GM23338 (cell line): ENCODE measurements at regions not wholly inside any gene's neighbourhood (a gene's known extent, or its start where the extent isn't known, plus 50 kb on each side); places are given as distances from the start of the nearest gene placed in this dataset.

ENCODE experiments used
- CTCF ChIP-seq, 2 experiments: fragments of 200-600 bp in 1 of 2; sonication (generic) in 1 of 2; conservative IDR thresholded peaks; 2 replicates each; pipeline versions ENCODE4 v1.5.1 to v1.6.1; 2016 to 2017; ENCODE audit warnings: antibody characterized with exemption in 2 of 2, low read depth in 2 of 2, mild to moderate bottlenecking in 2 of 2, moderate library complexity in 1 of 2
- EZH2 ChIP-seq: fragments of 200-600 bp; sonication (generic); IDR thresholded peaks from one replicate; pipeline ENCODE4 v1.8.0; 2017; ENCODE audit warnings: antibody characterized with exemption, mild to moderate bottlenecking, low read depth; ENCODE audit not compliant: unreplicated experiment
- POLR2AphosphoS5 ChIP-seq: IDR thresholded peaks from 2 replicates; pipeline ENCODE4 v1.6.1; 2016; ENCODE audit warnings: antibody characterized with exemption, low read depth
- STAT1 ChIP-seq: IDR thresholded peaks from one replicate; pipeline ENCODE4 v1.6.1; 2016; ENCODE audit warnings: antibody characterized with exemption; ENCODE audit not compliant: unreplicated experiment

- TF ChIP-seq EZH2 (no peak), POLR2AphosphoS5 (no peak), CTCF (conservative IDR thresholded peaks at IDR 0.05; ENCODE audit: low read depth in 2 of 2) (no peak), STAT1 (no peak)
These were observed 67.6 kb downstream of the PYDC2 start for GRCh38 chr3:191528589-191528988.
